Activated naive CD8-positive, alpha-beta T cell (primary cell): ENCODE measurements at regions not wholly inside any gene's neighbourhood (a gene's known extent, or its start where the extent isn't known, plus 50 kb on each side); places are given as distances from the start of the nearest gene placed in this dataset.

Source experiments
- H3K27ac Mint-ChIP-seq: one replicate; pipeline ENCODE4 v1.8.0; 2021; ENCODE audit warnings: mixed read lengths
- H3K27me3 Mint-ChIP-seq: one replicate; pipeline ENCODE4 v1.8.0; 2021; ENCODE audit warnings: mixed read lengths
- H3K36me3 Mint-ChIP-seq: one replicate; pipeline ENCODE4 v1.8.0; 2021; ENCODE audit warnings: mixed read lengths
- H3K4me1 Mint-ChIP-seq: one replicate; pipeline ENCODE4 v1.8.0; 2021; ENCODE audit warnings: low read depth, mixed read lengths
- H3K4me3 Mint-ChIP-seq: one replicate; pipeline ENCODE4 v1.8.0; 2021; ENCODE audit warnings: mild to moderate bottlenecking, mixed read lengths
- H3K9me3 Mint-ChIP-seq: one replicate; pipeline ENCODE4 v1.8.0; 2021; ENCODE audit warnings: low read depth, mixed read lengths

- Mint-ChIP-seq H3K9me3 (no peaks in the 10 kb centered on the region), H3K27me3 (peaks cover 1% of the 10 kb centered on the region), H3K4me3 (no peak overlapping the region), H3K4me1 (peaks cover 21% of the 10 kb centered on the region), H3K27ac (no peak overlapping the region), H3K36me3 (no peaks in the 10 kb centered on the region)
These were observed 322.4 kb upstream of the SLCO3A1 start for GRCh38 chr15:91530956-91531582.

- Mint-ChIP-seq H3K4me1 (peaks cover 12% of the 10 kb centered on the region), H3K27ac (no peak overlapping the region)
These were observed 319.3 kb upstream of the SLCO3A1 start for GRCh38 chr15:91534235-91534634.

GRCh38 chr15:91534976-91535375 lies 318.5 kb upstream of the SLCO3A1 start:
- peaks cover 5% of the 10 kb centered on the region for H3K4me1 Mint-ChIP-seq
- H3K27me3 Mint-ChIP-seq: no peaks in the 10 kb centered on the region
- H3K4me3 Mint-ChIP-seq: no peak overlapping the region
- H3K36me3 Mint-ChIP-seq: no peaks in the 10 kb centered on the region
- no peaks in the 10 kb centered on the region for H3K9me3 Mint-ChIP-seq
- no peak overlapping the region for H3K27ac Mint-ChIP-seq

More at GRCh38 chr15:91534235-91534634, 319.3 kb upstream of the SLCO3A1 start:
- no peaks in the 10 kb centered on the region for H3K36me3 Mint-ChIP-seq
- no peaks in the 10 kb centered on the region for H3K27me3 Mint-ChIP-seq
- no peak overlapping the region for H3K4me3 Mint-ChIP-seq
- H3K9me3 Mint-ChIP-seq: no peaks in the 10 kb centered on the region

GRCh38 chr15:91535856-91536500 lies 317.5 kb upstream of the SLCO3A1 start:
- H3K36me3 Mint-ChIP-seq: no peaks in the 10 kb centered on the region
- no peaks in the 10 kb centered on the region for H3K4me1 Mint-ChIP-seq
- no peak overlapping the region for H3K4me3 Mint-ChIP-seq
- no peaks in the 10 kb centered on the region for H3K9me3 Mint-ChIP-seq
- H3K27me3 Mint-ChIP-seq: no peaks in the 10 kb centered on the region
- H3K27ac Mint-ChIP-seq: no peak overlapping the region

GRCh38 chr15:91537856-91538255 lies 315.7 kb upstream of the SLCO3A1 start:
- no peak overlapping the region for H3K27ac Mint-ChIP-seq

GRCh38 chr15:91538782-91539181 lies 314.7 kb upstream of the SLCO3A1 start:
- Mint-ChIP-seq H3K27ac (no peak overlapping the region), H3K9me3 (no peaks in the 10 kb centered on the region), H3K36me3 (no peaks in the 10 kb centered on the region), H3K4me3 (no peak overlapping the region), H3K4me1 (no peaks in the 10 kb centered on the region), H3K27me3 (no peaks in the 10 kb centered on the region)

More at GRCh38 chr15:91537856-91538255, 315.7 kb upstream of the SLCO3A1 start:
- Mint-ChIP-seq H3K36me3 (no peaks in the 10 kb centered on the region), H3K27me3 (no peaks in the 10 kb centered on the region), H3K9me3 (no peaks in the 10 kb centered on the region), H3K4me3 (no peak overlapping the region), H3K4me1 (no peaks in the 10 kb centered on the region)

- Mint-ChIP-seq H3K4me1 (no peaks in the 10 kb centered on the region), H3K4me3 (no peak overlapping the region), H3K9me3 (no peaks in the 10 kb centered on the region), H3K27me3 (no peaks in the 10 kb centered on the region), H3K36me3 (no peaks in the 10 kb centered on the region), H3K27ac (no peak overlapping the region)
These were observed 312.2 kb upstream of the SLCO3A1 start for GRCh38 chr15:91541286-91541685.

- H3K4me3 Mint-ChIP-seq: no peak overlapping the region
- no peaks in the 10 kb centered on the region for H3K27me3 Mint-ChIP-seq
- no peak overlapping the region for H3K27ac Mint-ChIP-seq
- no peaks in the 10 kb centered on the region for H3K9me3 Mint-ChIP-seq
- H3K36me3 Mint-ChIP-seq: no peaks in the 10 kb centered on the region
- no peaks in the 10 kb centered on the region for H3K4me1 Mint-ChIP-seq
These were observed 311.3 kb upstream of the SLCO3A1 start for GRCh38 chr15:91542226-91542625.

- Mint-ChIP-seq H3K4me3 (no peak overlapping the region), H3K4me1 (no peaks in the 10 kb centered on the region), H3K27me3 (no peaks in the 10 kb centered on the region), H3K9me3 (no peaks in the 10 kb centered on the region), H3K36me3 (no peaks in the 10 kb centered on the region), H3K27ac (no peak overlapping the region)
These were observed 306.2 kb upstream of the SLCO3A1 start for GRCh38 chr15:91547356-91547755.

- H3K27me3 Mint-ChIP-seq: no peaks in the 10 kb centered on the region
- H3K4me3 Mint-ChIP-seq: no peak overlapping the region
- H3K27ac Mint-ChIP-seq: no peak overlapping the region
- no peaks in the 10 kb centered on the region for H3K4me1 Mint-ChIP-seq
- no peaks in the 10 kb centered on the region for H3K36me3 Mint-ChIP-seq
- no peaks in the 10 kb centered on the region for H3K9me3 Mint-ChIP-seq
These were observed 305.0 kb upstream of the SLCO3A1 start for GRCh38 chr15:91548549-91548948.

GRCh38 chr15:91549581-91549980 lies 303.9 kb upstream of the SLCO3A1 start:
- Mint-ChIP-seq H3K9me3 (no peaks in the 10 kb centered on the region), H3K36me3 (no peaks in the 10 kb centered on the region), H3K27me3 (no peaks in the 10 kb centered on the region), H3K27ac (no peak overlapping the region), H3K4me1 (no peaks in the 10 kb centered on the region), H3K4me3 (no peak overlapping the region)

GRCh38 chr15:91552555-91552954 lies 301.0 kb upstream of the SLCO3A1 start:
- no peak overlapping the region for H3K4me3 Mint-ChIP-seq
- no peaks in the 10 kb centered on the region for H3K4me1 Mint-ChIP-seq
- no peaks in the 10 kb centered on the region for H3K9me3 Mint-ChIP-seq
- H3K36me3 Mint-ChIP-seq: no peaks in the 10 kb centered on the region
- H3K27ac Mint-ChIP-seq: no peak overlapping the region
- H3K27me3 Mint-ChIP-seq: peaks cover under 1% of the 10 kb centered on the region

GRCh38 chr15:91553196-91553854 lies 300.2 kb upstream of the SLCO3A1 start:
- Mint-ChIP-seq H3K27me3 (peaks cover 3% of the 10 kb centered on the region), H3K9me3 (no peaks in the 10 kb centered on the region), H3K36me3 (no peaks in the 10 kb centered on the region), H3K4me1 (no peaks in the 10 kb centered on the region), H3K27ac (no peak overlapping the region), H3K4me3 (no peak overlapping the region)

GRCh38 chr15:91555312-91555711 lies 298.2 kb upstream of the SLCO3A1 start:
- Mint-ChIP-seq H3K4me1 (no peaks in the 10 kb centered on the region), H3K9me3 (no peaks in the 10 kb centered on the region), H3K27ac (no peak overlapping the region), H3K36me3 (no peaks in the 10 kb centered on the region), H3K27me3 (peaks cover 3% of the 10 kb centered on the region), H3K4me3 (no peak overlapping the region)

GRCh38 chr15:91556926-91557325 lies 296.6 kb upstream of the SLCO3A1 start:
- H3K27me3 Mint-ChIP-seq: peaks cover 3% of the 10 kb centered on the region
- H3K9me3 Mint-ChIP-seq: no peaks in the 10 kb centered on the region
- H3K4me3 Mint-ChIP-seq: no peak overlapping the region
- no peak overlapping the region for H3K27ac Mint-ChIP-seq
- H3K36me3 Mint-ChIP-seq: no peaks in the 10 kb centered on the region
- no peaks in the 10 kb centered on the region for H3K4me1 Mint-ChIP-seq
